HG03457 (cell line): ENCODE measurements at regions not wholly inside any gene's neighbourhood (a gene's known extent, or its start where the extent isn't known, plus 50 kb on each side); places are given as distances from the start of the nearest gene placed in this dataset.

ENCODE experiments used
- ATAC-seq: cut with Tn5 transposase; IDR thresholded peaks from one replicate; pipeline ENCODE4 v1.9.1; 2021; ENCODE audit warnings: moderate number of reproducible peaks; ENCODE audit not compliant: unreplicated experiment

GRCh38 chr6:132244744-132245143 lies 156.5 kb downstream of the MOXD1 start:
- ATAC-seq, result no peak

GRCh38 chr6:132236744-132237143 lies 164.5 kb downstream of the MOXD1 start:
- ATAC-seq, result no peak

GRCh38 chr6:132236281-132236680 lies 165.0 kb downstream of the MOXD1 start:
- no peak for ATAC-seq

GRCh38 chr6:132235596-132236280 lies 165.5 kb downstream of the MOXD1 start:
- no peak for ATAC-seq

- no peak for ATAC-seq
Measured at GRCh38 chr6:132234356-132234755, 166.9 kb downstream of the MOXD1 start.

GRCh38 chr6:132231121-132231884 lies 170.0 kb downstream of the MOXD1 start:
- ATAC-seq, result no peak

- no peak for ATAC-seq
Measured at GRCh38 chr6:132228894-132229293, 172.4 kb downstream of the MOXD1 start.

GRCh38 chr6:132227904-132228303 lies 173.4 kb downstream of the MOXD1 start:
- no peak for ATAC-seq

- ATAC-seq, result no peak
Measured at GRCh38 chr6:132224943-132225342, 176.3 kb downstream of the MOXD1 start.

- no peak for ATAC-seq
Measured at GRCh38 chr6:132220800-132221199, 180.5 kb downstream of the MOXD1 start.

- ATAC-seq, result no peak
Measured at GRCh38 chr6:132219901-132220300, 181.4 kb downstream of the MOXD1 start.

- no peak for ATAC-seq
Measured at GRCh38 chr6:132218059-132218696, 183.1 kb downstream of the MOXD1 start.

GRCh38 chr6:132215805-132216204 lies 185.5 kb downstream of the MOXD1 start:
- no peak for ATAC-seq

GRCh38 chr6:132214716-132215115 lies 186.6 kb downstream of the MOXD1 start:
- ATAC-seq, result no peak

- ATAC-seq, result no peak
Measured at GRCh38 chr6:132213732-132214131, 187.5 kb downstream of the MOXD1 start.

- ATAC-seq, result no peak
Measured at GRCh38 chr6:132213191-132213590, 188.1 kb downstream of the MOXD1 start.

- no peak for ATAC-seq
Measured at GRCh38 chr6:132210886-132211563, 190.2 kb downstream of the MOXD1 start.

GRCh38 chr6:132209351-132209750 lies 191.9 kb downstream of the MOXD1 start:
- ATAC-seq, result no peak

GRCh38 chr6:132207991-132208390 lies 193.3 kb downstream of the MOXD1 start:
- no peak for ATAC-seq

GRCh38 chr6:132205946-132206345 lies 195.3 kb downstream of the MOXD1 start:
- no peak for ATAC-seq

- no peak for ATAC-seq
Measured at GRCh38 chr6:132204591-132204990, 196.7 kb downstream of the MOXD1 start.
